ENCODE measurements at regions not wholly inside any gene's neighbourhood (a gene's known extent, or its start where the extent isn't known, plus 50 kb on each side); places are given as distances from the start of the nearest gene placed in this dataset.

DNA sequence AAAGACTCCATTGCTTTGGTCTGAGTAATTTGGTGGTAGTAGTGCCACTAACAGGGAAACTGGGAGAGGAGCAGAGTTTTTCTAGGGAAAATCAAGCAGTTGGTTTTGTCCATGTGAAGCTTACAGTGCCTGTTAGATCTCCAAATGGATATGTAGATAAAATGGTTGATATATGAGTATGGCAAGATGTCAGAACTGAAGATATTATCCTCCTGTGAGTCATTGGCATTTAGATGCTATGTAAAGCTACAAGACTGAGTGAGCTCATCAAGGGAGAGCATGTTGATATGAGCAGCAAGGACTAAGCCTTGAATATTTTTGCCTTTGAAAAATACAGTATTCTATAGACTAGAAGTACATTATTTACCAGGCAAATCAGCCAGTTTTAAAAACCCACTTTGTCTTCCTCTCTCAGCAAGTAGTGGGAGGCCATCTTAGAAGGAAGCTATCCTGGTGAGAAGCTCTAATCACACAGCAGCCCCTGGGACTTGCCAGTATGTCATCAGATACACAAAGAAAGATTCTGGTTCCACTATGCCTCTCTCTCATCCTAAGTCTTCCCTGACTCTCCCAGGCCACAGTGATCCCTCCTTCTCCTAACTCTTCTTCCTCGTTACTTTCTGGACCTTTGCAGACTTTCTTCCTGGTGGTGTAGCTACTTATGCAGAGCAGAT lies 77.4 kb upstream of the ANKRD28 start:
- TF ChIP-seq CTCF (IDR thresholded peaks at IDR 0.05) = no peak

- no peak for TF ChIP-seq CTCF (IDR thresholded peaks at IDR 0.05)
Observed at GRCh38 chr3:15876669-15877068, 78.9 kb upstream of the ANKRD28 start.

DNA sequence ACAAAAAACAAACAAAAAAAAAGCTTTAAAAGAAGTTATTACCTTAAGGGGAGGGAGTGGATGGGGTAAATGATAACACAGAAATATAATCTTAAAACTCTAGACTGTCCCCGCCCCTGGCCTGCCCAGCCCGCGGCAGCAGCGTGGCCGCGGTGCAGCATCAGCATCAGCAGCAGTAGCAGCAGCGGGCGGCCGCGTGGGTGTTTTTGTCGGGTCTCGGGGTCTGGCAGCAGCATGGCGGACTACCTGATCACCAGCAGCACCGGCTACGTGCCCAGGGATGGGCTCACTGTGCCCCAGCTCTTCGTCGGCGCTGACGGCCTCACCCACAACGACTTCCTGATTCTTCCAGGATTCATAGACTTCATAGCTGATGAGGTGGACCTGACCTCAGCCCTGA lies 80.0 kb upstream of the ANKRD28 start:
- TF ChIP-seq CTCF (IDR thresholded peaks at IDR 0.05) = no peak

DNA sequence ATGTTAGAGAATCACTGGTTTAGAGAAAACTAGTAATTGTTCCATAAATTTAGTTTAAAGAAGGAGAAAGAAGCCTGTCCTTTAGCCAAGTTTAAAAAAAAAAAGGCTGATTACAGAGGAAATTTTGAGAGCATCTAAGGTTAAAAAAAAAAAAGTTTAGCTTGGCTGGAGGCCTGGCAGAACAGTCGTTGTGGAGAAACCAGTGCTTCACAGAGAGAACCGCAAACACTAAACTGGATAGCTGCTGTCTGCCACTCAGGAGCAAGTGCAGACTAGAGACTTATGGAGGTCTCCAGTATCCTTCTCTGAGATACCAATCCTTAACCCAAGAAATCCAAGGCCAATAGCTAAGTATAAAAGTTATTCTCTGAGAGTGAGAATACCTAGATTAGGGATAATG lies 84.8 kb upstream of the ANKRD28 start:
- TF ChIP-seq CTCF (IDR thresholded peaks at IDR 0.05) = no peak

DNA sequence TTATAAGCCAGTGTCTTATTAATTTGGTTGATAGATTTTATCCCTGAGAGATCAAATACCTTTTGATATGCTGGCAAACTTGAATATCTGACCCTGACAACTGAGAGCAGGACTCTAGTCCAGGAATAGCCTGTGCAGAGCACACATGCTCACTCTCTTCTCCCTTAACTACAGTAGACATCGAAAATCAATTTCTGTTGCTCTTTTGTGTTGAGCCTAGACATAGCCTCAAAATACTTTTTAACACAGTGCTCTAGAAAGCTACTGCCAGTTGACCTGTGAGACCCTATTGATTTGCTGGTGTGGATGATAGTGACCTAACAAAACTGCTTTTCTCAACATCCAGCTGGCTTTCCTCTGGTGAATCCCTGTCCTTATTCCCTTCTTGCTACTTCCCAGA lies 86.4 kb upstream of the ANKRD28 start:
- no peak for TF ChIP-seq CTCF (IDR thresholded peaks at IDR 0.05)

DNA sequence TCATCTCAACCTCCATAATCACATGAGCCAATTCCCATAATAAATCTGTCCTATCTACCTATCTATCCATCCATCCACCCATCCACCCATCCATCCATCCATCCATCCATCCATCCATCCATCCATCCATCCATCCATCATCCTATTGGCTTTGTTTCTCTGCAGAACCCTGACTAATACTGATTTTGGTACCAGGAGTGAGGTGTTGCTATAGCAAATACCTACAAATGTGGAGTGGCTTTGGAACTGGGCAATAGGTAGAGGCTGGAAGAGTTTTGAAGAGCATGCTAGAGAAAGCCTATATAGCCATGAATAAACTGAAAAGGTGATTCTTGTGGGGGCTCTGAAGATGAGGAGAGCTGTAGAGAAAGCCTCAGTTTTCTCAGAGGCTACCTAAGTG lies 88.7 kb upstream of the ANKRD28 start:
- TF ChIP-seq CTCF (IDR thresholded peaks at IDR 0.05) = no peak

- no peak for TF ChIP-seq CTCF (IDR thresholded peaks at IDR 0.05)
Observed at GRCh38 chr3:15887261-15887660, 89.5 kb upstream of the ANKRD28 start.

DNA sequence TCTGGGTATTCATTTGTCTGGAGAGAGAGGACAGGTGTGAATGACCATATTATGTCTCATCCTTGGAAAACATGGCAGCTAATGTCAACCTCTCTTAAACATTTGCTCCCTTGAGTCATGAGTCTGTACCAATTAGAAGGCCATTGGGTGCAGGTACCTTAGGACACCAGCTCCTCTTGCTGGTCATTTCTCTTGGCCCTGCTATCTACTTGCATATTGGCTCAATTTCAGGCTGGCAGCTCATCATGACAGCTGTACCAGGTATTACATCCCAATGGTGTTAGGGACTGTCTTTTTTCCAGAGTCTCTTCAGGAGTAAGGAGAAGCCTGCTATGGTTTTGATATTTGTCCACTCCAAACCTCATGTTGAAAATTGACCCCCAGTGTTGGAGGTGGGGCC lies 92.2 kb upstream of the ANKRD28 start:
- TF ChIP-seq CTCF (IDR thresholded peaks at IDR 0.05) = no peak

Data from LNCAP (cell line).